Spleen (tissue), 7 donors: ENCODE measurements at regions not wholly inside any gene's neighbourhood (a gene's known extent, or its start where the extent isn't known, plus 50 kb on each side); places are given as distances from the start of the nearest gene placed in this dataset.

ENCODE experiments used
- POLR2AphosphoS5 ChIP-seq, 3 donors: sonication (generic); formaldehyde crosslinking; IDR thresholded peaks; one replicate each; pipeline ENCODE4 v1.5.1; 2017; ENCODE audit warnings: antibody characterized with exemption in 3 of 3
- TF ChIP-seq, protein P1 (sequence below), 11 experiments: fragments of 200-600 bp in 7 of 11; fragments of 450-650 bp in 4 of 11; sonication (generic) in 4 of 11; IDR thresholded peaks in 8 of 11; conservative IDR thresholded peaks in 3 of 11; 1 replicate in 7 of 11; 2 replicates in 4 of 11; pipeline versions ENCODE4 v1.4.0 to v1.8.0; 2016 to 2021; ENCODE audit warnings: antibody characterized with exemption in 11 of 11, inconsistent platforms in 4 of 11, mild to moderate bottlenecking in 1 of 11
- donor health status: DM: no; HTN: no; CAD: no; lungs with moderate emphysema.
- donor health status: DM: no; HTN: no; CAD: no.
- donor health status: DM: no; HTN: no; CAD: no.

DNA sequence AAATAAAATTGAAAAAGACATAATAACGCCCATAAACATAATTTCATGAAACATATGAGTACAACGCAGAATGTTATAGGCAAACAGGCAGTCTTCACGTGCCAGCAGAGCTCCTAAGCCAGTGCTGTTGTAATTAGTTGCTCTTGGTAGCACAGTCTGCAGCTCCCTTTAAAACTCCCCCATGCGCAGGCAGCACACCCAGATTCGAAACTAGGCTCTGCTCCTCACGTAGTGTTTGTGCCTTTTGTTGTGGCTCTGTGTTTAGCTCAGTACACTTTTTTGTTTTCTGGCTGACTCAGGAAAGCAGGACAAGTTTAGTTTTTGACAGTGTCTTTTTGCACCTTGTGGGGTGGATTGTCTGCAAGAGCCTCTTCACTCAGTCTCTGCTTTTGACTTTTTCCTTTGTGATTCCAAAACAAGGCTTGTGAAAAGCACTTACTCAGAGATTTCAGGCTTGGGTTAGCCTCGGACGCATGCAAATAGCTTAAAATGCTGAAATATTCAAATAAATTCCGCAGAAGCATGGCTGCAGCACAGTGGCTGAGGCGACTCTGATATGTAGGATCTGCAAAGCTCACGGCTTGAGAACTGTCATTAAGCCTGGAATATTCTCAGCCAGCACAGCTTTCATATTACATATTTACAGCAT is 113.6 kb downstream of the IRX1 start:
- TF ChIP-seq, protein P1, sequence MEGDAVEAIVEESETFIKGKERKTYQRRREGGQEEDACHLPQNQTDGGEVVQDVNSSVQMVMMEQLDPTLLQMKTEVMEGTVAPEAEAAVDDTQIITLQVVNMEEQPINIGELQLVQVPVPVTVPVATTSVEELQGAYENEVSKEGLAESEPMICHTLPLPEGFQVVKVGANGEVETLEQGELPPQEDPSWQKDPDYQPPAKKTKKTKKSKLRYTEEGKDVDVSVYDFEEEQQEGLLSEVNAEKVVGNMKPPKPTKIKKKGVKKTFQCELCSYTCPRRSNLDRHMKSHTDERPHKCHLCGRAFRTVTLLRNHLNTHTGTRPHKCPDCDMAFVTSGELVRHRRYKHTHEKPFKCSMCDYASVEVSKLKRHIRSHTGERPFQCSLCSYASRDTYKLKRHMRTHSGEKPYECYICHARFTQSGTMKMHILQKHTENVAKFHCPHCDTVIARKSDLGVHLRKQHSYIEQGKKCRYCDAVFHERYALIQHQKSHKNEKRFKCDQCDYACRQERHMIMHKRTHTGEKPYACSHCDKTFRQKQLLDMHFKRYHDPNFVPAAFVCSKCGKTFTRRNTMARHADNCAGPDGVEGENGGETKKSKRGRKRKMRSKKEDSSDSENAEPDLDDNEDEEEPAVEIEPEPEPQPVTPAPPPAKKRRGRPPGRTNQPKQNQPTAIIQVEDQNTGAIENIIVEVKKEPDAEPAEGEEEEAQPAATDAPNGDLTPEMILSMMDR (IDR thresholded peaks at IDR 0.05 in 8 of 11, conservative IDR thresholded peaks at IDR 0.05 in 3 of 11), result no peak
- TF ChIP-seq POLR2AphosphoS5 (IDR thresholded peaks at IDR 0.05), result no peak
